Esophagus squamous epithelium (tissue), 4 donors: ENCODE measurements at regions not wholly inside any gene's neighbourhood (a gene's known extent, or its start where the extent isn't known, plus 50 kb on each side); places are given as distances from the start of the nearest gene placed in this dataset.

ENCODE experiments used
- POLR2A ChIP-seq, 4 donors: fragments of 450-650 bp; IDR thresholded peaks; one replicate each; pipeline ENCODE4 v1.6.1; 2017; ENCODE audit warnings: antibody characterized with exemption in 4 of 4, mild to moderate bottlenecking in 4 of 4, moderate library complexity in 3 of 4
- TF ChIP-seq, protein P1 (sequence below), 6 experiments: fragments of 450-650 bp in 4 of 6; fragments of 200-600 bp in 2 of 6; sonication (generic) in 2 of 6; IDR thresholded peaks; one replicate each; pipeline ENCODE4 v1.5.1; 2016 to 2019; ENCODE audit warnings: antibody characterized with exemption in 6 of 6, mild to moderate bottlenecking in 4 of 6, moderate library complexity in 4 of 6

DNA sequence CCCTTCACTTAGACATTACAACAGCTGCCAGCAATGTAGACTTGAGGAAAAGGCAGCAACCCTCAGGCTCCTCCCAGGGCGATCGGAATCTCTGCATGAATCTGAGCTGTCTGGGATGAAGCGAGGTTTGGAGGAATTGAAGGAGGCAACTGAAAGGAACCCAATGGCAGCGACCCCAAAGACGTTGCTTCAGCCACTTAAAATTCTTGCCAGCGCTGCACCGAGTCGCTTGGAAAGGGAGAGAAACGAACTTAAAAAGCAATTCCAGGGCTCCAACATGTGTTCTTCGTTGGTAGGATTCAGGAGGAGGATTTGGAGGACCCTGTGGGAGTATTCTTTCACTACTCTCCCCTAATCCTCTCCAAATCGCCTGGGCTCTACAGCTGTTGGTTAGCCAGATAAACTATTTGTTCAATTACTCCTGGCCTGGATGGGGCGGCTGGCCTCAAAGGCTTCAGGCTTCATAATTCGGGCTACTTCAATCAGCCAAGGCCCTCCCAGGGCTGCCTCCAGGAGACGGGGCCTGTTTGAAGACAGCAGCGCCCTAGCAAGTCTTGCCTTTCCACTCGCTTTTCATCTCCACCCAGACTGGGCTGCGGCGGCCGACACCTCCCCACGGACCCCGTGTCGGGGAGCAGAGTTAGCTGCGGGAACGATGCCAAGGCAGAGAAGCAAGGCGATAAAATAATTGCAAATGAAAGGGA is 72.4 kb upstream of the TMEM45B start:
- TF ChIP-seq, protein P1, sequence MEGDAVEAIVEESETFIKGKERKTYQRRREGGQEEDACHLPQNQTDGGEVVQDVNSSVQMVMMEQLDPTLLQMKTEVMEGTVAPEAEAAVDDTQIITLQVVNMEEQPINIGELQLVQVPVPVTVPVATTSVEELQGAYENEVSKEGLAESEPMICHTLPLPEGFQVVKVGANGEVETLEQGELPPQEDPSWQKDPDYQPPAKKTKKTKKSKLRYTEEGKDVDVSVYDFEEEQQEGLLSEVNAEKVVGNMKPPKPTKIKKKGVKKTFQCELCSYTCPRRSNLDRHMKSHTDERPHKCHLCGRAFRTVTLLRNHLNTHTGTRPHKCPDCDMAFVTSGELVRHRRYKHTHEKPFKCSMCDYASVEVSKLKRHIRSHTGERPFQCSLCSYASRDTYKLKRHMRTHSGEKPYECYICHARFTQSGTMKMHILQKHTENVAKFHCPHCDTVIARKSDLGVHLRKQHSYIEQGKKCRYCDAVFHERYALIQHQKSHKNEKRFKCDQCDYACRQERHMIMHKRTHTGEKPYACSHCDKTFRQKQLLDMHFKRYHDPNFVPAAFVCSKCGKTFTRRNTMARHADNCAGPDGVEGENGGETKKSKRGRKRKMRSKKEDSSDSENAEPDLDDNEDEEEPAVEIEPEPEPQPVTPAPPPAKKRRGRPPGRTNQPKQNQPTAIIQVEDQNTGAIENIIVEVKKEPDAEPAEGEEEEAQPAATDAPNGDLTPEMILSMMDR (IDR thresholded peaks at IDR 0.05) = no peak
- TF ChIP-seq POLR2A (IDR thresholded peaks at IDR 0.05) = no peak
